ENCODE measurements at regions not wholly inside any gene's neighbourhood (a gene's known extent, or its start where the extent isn't known, plus 50 kb on each side); places are given as distances from the start of the nearest gene placed in this dataset.

GRCh38 chr10:2625094-2625493 lies 442.3 kb upstream of the PFKP start:
- TF ChIP-seq POLR2A (IDR thresholded peaks at IDR 0.05), result no peak
- TF ChIP-seq CTCF (IDR thresholded peaks at IDR 0.05 in 8 of 11, conservative IDR thresholded peaks at IDR 0.05 in 3 of 11), result no peak
- no peak for TF ChIP-seq POLR2AphosphoS5 (IDR thresholded peaks at IDR 0.05)

All from spleen (tissue), 7 donors.